ENCODE measurements at regions not wholly inside any gene's neighbourhood (a gene's known extent, or its start where the extent isn't known, plus 50 kb on each side); places are given as distances from the start of the nearest gene placed in this dataset.

DNA sequence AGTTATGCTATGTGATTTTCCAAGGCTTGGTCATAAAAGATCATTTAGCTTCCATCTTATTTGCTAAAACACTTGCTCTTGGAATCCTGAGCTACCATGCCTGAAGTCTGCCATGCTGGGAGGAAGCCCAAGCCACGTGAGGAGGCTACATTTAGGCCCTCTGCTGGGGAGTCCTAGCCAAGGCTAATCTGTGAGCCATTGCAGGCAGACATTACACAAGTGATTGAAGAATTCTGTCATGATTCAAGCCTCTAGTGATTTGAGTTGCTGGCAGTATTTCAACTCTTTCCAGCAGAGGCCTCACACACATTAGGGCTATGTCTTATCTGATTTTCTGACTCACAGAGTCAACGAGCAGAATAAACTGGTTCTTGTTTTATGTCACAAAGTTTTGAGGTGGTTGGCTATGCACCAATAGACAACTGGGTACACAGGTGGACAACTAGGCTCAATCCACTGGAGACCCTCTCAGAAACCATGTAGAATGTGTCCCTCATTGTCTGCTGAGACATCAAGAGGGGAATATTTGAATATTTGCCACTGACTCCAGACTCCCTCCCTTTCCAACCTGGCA, 227.2 kb upstream of the SULF2 start:
- no peak for TF ChIP-seq POLR2A (IDR thresholded peaks at IDR 0.05; ENCODE audit: low read depth, low read length)
- TF ChIP-seq TAF1 (IDR thresholded peaks at IDR 0.05; ENCODE audit: borderline replicate concordance, low read depth, low read length), result no peak
- no peak for TF ChIP-seq POLR2AphosphoS5 (IDR thresholded peaks at IDR 0.05; ENCODE audit: low read depth, low read length)
